H9 (cell line): ENCODE measurements at regions not wholly inside any gene's neighbourhood (a gene's known extent, or its start where the extent isn't known, plus 50 kb on each side); places are given as distances from the start of the nearest gene placed in this dataset.

Source experiments
- DNase-seq: peaks from one replicate; pipeline ENCODE4 v3.0.0-alpha.2; 2017
- H2AFZ ChIP-seq: one replicate; pipeline ENCODE4 v1.6.1; 2013; ENCODE audit warnings: mild to moderate bottlenecking, low read length, control low read depth, moderate library complexity
- H2AK5ac ChIP-seq: 2 replicates; pipeline ENCODE4 v1.6.1; 2013; ENCODE audit warnings: low read length, control low read depth, mixed read lengths; ENCODE audit not compliant: insufficient read length
- H2BK120ac ChIP-seq: one replicate; pipeline ENCODE4 v1.6.1; 2013; ENCODE audit warnings: low read depth, mild to moderate bottlenecking, low read length, control low read depth, inconsistent platforms; ENCODE audit not compliant: poor library complexity, severe bottlenecking
- H2BK12ac ChIP-seq: 2 replicates; pipeline ENCODE4 v1.6.1; 2013; ENCODE audit warnings: low read length, control low read depth, mixed read lengths, low read depth; ENCODE audit not compliant: insufficient read length
- H2BK15ac ChIP-seq: 2 replicates; pipeline ENCODE4 v1.6.1; 2013; ENCODE audit warnings: low read depth, low read length, control low read depth
- H2BK20ac ChIP-seq: one replicate; pipeline ENCODE4 v1.6.1; 2013; ENCODE audit warnings: low read depth, mild to moderate bottlenecking, low read length, control low read depth, inconsistent platforms; ENCODE audit not compliant: poor library complexity, severe bottlenecking
- H2BK5ac ChIP-seq: 2 replicates; pipeline ENCODE4 v1.6.1; 2013; ENCODE audit warnings: low read length, control low read depth, mixed read lengths; ENCODE audit not compliant: insufficient read length
- H3K14ac ChIP-seq: 2 replicates; pipeline ENCODE4 v1.6.1; 2013; ENCODE audit warnings: low read length, control low read depth; ENCODE audit not compliant: insufficient read depth
- H3K18ac ChIP-seq: 2 replicates; pipeline ENCODE4 v1.6.1; 2013; ENCODE audit warnings: low read depth, mild to moderate bottlenecking, mixed read lengths, low read length, control low read depth; ENCODE audit not compliant: insufficient read length
- H3K23ac ChIP-seq: 2 replicates; pipeline ENCODE4 v1.6.1; 2013; ENCODE audit warnings: low read length, control low read depth, mixed read lengths, low read depth; ENCODE audit not compliant: insufficient read length
- H3K23me2 ChIP-seq: 2 replicates; pipeline ENCODE4 v1.6.1; 2013; ENCODE audit warnings: low read depth, mild to moderate bottlenecking, mixed read lengths, low read length, control low read depth; ENCODE audit not compliant: insufficient read length, poor library complexity, severe bottlenecking
- H3K27ac ChIP-seq: 2 replicates; pipeline ENCODE4 v1.5.1; 2013; ENCODE audit warnings: low read length, control low read depth, mixed read lengths, low read depth; ENCODE audit not compliant: insufficient read length
- H3K27me3 ChIP-seq: 2 replicates; pipeline ENCODE4 v1.6.1; 2013; ENCODE audit warnings: low read length, control low read depth, inconsistent platforms; ENCODE audit not compliant: insufficient read depth
- H3K4ac ChIP-seq: 2 replicates; pipeline ENCODE4 v1.6.1; 2013; ENCODE audit warnings: low read depth, mild to moderate bottlenecking, control low read depth, inconsistent platforms, low read length, moderate library complexity
- H3K4me1 ChIP-seq: 2 replicates; pipeline ENCODE4 v1.6.1; 2013; ENCODE audit warnings: low read length, control low read depth, inconsistent platforms; ENCODE audit not compliant: insufficient read depth
- H3K4me2 ChIP-seq: 2 replicates; pipeline ENCODE4 v1.6.1; 2013; ENCODE audit warnings: low read length, control low read depth, mixed read lengths; ENCODE audit not compliant: insufficient read length, insufficient read depth
- H3K56ac ChIP-seq: 2 replicates; pipeline ENCODE4 v1.6.1; 2013; ENCODE audit warnings: low read depth, mild to moderate bottlenecking, mixed read lengths, low read length, control low read depth; ENCODE audit not compliant: insufficient read length
- H3K79me1 ChIP-seq: 2 replicates; pipeline ENCODE4 v1.6.1; 2013; ENCODE audit warnings: low read depth, mild to moderate bottlenecking, moderate library complexity, low read length, control low read depth, inconsistent platforms; ENCODE audit not compliant: insufficient read depth, poor library complexity, severe bottlenecking
- H3K79me2 ChIP-seq: 2 replicates; pipeline ENCODE4 v1.6.1; 2013; ENCODE audit warnings: low read length, control low read depth, inconsistent platforms; ENCODE audit not compliant: insufficient read depth
- H3K9ac ChIP-seq: 2 replicates; pipeline ENCODE4 v1.6.1; 2013; ENCODE audit warnings: low read length, control low read depth, mixed read lengths; ENCODE audit not compliant: insufficient read length; ENCODE audit errors: extremely low read depth
- H3K9me3 ChIP-seq: one replicate; pipeline ENCODE4 v1.6.1; 2013; ENCODE audit warnings: low read depth, low read length, inconsistent platforms; ENCODE audit not compliant: control insufficient read depth
- H3T11ph ChIP-seq: one replicate; pipeline ENCODE4 v1.6.1; 2013; ENCODE audit warnings: mild to moderate bottlenecking, low read length, control low read depth, inconsistent platforms
- H4K20me1 ChIP-seq: one replicate; pipeline ENCODE4 v1.6.1; 2013; ENCODE audit not compliant: control insufficient read depth, insufficient read length, insufficient read depth
- H4K5ac ChIP-seq: 2 replicates; pipeline ENCODE4 v1.6.1; 2013; ENCODE audit warnings: low read depth, mild to moderate bottlenecking, mixed read lengths, low read length, control low read depth; ENCODE audit not compliant: insufficient read length
- H4K8ac ChIP-seq: replicated peaks from 2 replicates; pipeline ENCODE4 v1.6.1; 2013; ENCODE audit warnings: low read length, control low read depth, mixed read lengths, low read depth; ENCODE audit not compliant: insufficient read length
- H4K91ac ChIP-seq: 2 replicates; pipeline ENCODE4 v1.6.1; 2013; ENCODE audit warnings: low read depth, mild to moderate bottlenecking, moderate library complexity, mixed read lengths, low read length, control low read depth; ENCODE audit not compliant: insufficient read length
- H3K27ac Mint-ChIP-seq, 3 experiments: 2 replicates in 2 of 3; 3 replicates in 1 of 3; pipeline ENCODE4 v1.8.0; 2020 to 2021; ENCODE audit warnings: mixed read lengths in 3 of 3, mild to moderate bottlenecking in 1 of 3, moderate library complexity in 1 of 3
- H3K27me3 Mint-ChIP-seq: 2 replicates; pipeline ENCODE4 v1.8.0; 2021; ENCODE audit warnings: low read depth, mild to moderate bottlenecking, moderate library complexity, mixed read lengths
- H3K36me3 Mint-ChIP-seq, 3 experiments: 2 replicates in 2 of 3; 3 replicates in 1 of 3; pipeline ENCODE4 v1.8.0; 2020 to 2021; ENCODE audit warnings: low read depth in 3 of 3, mixed read lengths in 3 of 3; ENCODE audit not compliant: insufficient read depth in 1 of 3
- H3K4me1 Mint-ChIP-seq, 2 experiments: 2 replicates each; pipeline ENCODE4 v1.8.0; 2020; ENCODE audit warnings: mixed read lengths in 2 of 2
- H3K4me3 Mint-ChIP-seq, 2 experiments: 2 replicates in 1 of 2; 3 replicates in 1 of 2; pipeline ENCODE4 v1.8.0; 2020 to 2021; ENCODE audit warnings: mild to moderate bottlenecking in 2 of 2, mixed read lengths in 2 of 2, moderate library complexity in 1 of 2
- H3K9me3 Mint-ChIP-seq, 2 experiments: 2 replicates in 1 of 2; 3 replicates in 1 of 2; pipeline ENCODE4 v1.8.0; 2020; ENCODE audit warnings: mild to moderate bottlenecking in 2 of 2, mixed read lengths in 2 of 2, moderate library complexity in 1 of 2
- CTCF ChIP-seq: fragments of 200-600 bp; sonication (generic); conservative IDR thresholded peaks from 3 replicates; pipeline ENCODE4 v1.8.0; 2021; ENCODE audit warnings: antibody characterized with exemption, mild to moderate bottlenecking
- WGBS: extraction: QIAGEN DNeasy Blood & Tissue Kit; methylation state at CpG from one replicate; pipeline ENCODE4 v1.1.7; 2013; ENCODE audit warnings: missing lambda C conversion rate, low lambda C conversion rate, mixed read lengths; ENCODE audit not compliant: insufficient read length; ENCODE audit errors: extremely low coverage; 5-methylcytosine and 5-hydroxymethylcytosine counted together

- no peak overlapping the region for H2BK5ac ChIP-seq
- no peak overlapping the region for H2AFZ ChIP-seq
- H3K18ac ChIP-seq: no peak overlapping the region
- DNase-seq: no peak
- no peak for TF ChIP-seq CTCF
- Mint-ChIP-seq H3K4me1 (peaks cover 4 to 7% of the 10 kb centered on the region in 2 experiments), H3K9me3 (no peaks in the 10 kb centered on the region), H3K27me3 (no peaks in the 10 kb centered on the region), H3K4me3 (no peak overlapping the region), H3K36me3 (peaks cover 11 to 38% (median 36%) of the 10 kb centered on the region in 3 experiments; a peak in 6 of 7 replicates), H3K27ac (no peak overlapping the region)
- no peak overlapping the region for H2AK5ac ChIP-seq
- no peak overlapping the region for H2BK15ac ChIP-seq
- H2BK20ac ChIP-seq: no peak overlapping the region
- H3K4me2 ChIP-seq: no peak overlapping the region
- no peak overlapping the region for H4K91ac ChIP-seq
- H4K8ac ChIP-seq: no peak overlapping the region
- H3K23ac ChIP-seq: no peak overlapping the region
- H3K9me3 ChIP-seq: no peaks in the 10 kb centered on the region
- H2BK12ac ChIP-seq: no peak overlapping the region
- no CpG with 5 or more reads among the region's 2 CpGs for WGBS
- no peaks in the 10 kb centered on the region for H3K23me2 ChIP-seq
- H3K9ac ChIP-seq: no peak overlapping the region
- H3K27ac ChIP-seq: no peak overlapping the region
- H3K4me1 ChIP-seq: no peaks in the 10 kb centered on the region
- H3T11ph ChIP-seq: no peak overlapping the region
- no peak overlapping the region for H3K4ac ChIP-seq
- H4K20me1 ChIP-seq: no peaks in the 10 kb centered on the region
- no peaks in the 10 kb centered on the region for H3K79me2 ChIP-seq
- H3K14ac ChIP-seq: no peak overlapping the region
- no peak overlapping the region for H3K56ac ChIP-seq
- no peaks in the 10 kb centered on the region for H3K79me1 ChIP-seq
- no peak overlapping the region for H2BK120ac ChIP-seq
- H3K27me3 ChIP-seq: no peaks in the 10 kb centered on the region
- H4K5ac ChIP-seq: no peak overlapping the region
Observed at GRCh38 chr9:94441796-94442195, 113.1 kb upstream of the PCAT7 start.
